GM19238 (cell line): ENCODE measurements at regions not wholly inside any gene's neighbourhood (a gene's known extent, or its start where the extent isn't known, plus 50 kb on each side); places are given as distances from the start of the nearest gene placed in this dataset.
A peak's percentile ranks its signal among the peaks of the same experiment; 100 is the strongest.

Source experiments
- DNase-seq: peaks from one replicate; pipeline ENCODE4 v3.0.0; 2011; ENCODE audit warnings: low spot score; ENCODE audit not compliant: insufficient read length

DNA sequence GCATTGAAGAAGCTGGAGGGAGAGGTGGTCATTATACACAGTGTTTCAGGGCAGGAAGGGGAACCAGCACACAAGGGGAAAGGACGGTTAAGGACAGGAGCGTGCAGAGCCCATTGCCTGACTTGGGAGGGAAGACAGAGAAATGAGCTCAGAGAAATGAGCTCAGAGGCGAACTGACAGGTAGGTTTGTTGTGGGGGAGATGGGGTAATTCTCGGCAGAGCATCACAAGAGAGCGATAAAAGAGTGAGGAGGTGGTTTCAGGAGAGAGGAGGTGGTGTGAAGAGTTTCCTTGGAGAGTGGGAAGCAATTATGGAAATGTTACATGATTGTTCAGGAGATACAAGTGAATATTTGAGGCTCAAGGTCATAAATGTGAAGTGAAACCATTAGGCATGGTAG, 61.0 kb downstream of the MRGPRX1 start:
- DNase-seq, result no peak

DNA sequence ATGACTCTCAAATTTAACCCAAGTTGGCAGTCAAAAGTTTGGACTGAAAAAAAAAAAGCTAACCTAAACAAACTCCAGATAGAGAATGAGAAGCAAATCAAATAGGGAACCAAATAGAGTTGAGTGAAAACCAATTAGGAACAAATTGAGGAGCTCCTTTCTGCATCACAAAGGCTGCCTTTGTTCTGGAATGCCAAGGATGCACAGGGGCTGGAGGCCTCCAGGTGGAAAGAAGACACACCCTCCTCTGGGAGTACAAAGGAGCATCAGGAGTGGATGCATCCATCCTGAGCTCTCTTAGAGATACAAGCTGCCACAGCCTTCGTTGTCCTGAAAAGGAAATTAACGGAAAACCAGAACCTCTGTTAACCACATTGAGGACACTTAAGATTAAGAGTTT, 73.3 kb downstream of the MRGPRX1 start:
- DNase-seq, result no peak

DNA sequence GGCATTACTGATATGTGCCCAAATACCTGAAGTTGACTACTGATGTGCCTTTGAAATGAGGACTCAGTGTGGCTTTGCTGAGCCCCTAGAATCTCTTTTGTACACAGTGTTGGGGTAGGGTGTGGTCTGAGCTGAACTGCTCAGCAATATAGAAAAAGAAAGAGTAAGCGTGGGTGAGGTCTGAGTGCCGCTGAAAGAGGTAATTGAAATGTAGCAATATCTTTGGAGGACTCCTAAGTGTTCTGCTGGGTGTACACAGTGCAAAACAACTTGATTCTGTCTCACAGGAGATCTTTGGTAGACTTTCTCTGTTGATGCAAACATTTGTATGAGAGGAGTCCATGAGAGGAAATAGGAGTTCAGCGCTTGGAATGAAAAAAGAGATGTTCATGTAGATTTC, 73.7 kb upstream of the PTPN5 start:
- DNase-seq, result no peak

DNA sequence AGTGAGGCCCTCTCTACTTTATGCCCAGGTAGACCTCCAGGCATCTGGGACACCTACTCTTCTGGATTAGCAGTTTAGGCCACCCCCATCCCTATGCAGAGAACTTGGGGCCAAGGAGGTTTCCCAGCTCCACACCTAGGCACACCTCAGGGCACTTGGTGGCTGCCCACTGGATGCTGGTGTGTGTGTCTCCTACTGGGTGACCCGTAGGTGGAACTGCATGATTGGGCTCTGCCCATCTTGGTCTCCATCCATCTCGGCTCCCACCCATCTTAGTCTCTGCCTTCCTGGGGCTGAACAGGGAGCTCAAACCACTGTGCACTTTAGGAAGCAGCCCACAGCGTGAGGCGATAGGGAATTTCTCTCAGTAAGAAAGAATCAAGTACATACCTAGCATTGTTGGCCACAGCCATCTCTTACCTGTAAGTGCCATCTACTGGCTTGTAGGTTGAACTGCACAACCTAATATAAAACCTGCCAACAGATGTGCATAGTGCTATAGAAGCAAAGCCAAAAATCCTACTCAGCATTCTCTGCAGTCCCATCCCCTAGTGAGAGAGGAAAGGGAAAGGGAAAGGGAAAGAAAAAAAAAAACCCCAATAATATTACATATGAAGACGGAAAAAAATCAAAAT, 61.6 kb upstream of the PTPN5 start:
- DNase-seq, result no peak

DNA sequence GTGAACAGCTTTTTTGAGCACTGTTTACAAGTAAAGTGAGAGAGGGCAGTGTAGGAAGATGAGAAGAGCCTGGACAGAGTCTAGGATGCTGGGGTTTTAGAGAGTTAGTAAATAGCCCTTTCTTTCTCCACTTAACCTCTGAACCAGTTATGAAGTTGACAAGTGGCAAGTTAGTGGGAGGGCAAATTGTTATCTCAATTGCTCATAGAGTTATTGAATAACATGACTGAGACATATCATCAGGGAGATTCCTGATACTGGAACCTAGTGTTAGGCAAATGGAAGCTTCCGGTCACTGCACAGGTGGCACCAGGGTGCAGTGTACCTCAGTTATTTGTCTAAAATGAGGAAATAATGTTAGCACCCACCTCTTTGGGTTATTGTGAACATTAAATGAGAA, 57.8 kb upstream of the PTPN5 start:
- DNase-seq, result no peak

DNA sequence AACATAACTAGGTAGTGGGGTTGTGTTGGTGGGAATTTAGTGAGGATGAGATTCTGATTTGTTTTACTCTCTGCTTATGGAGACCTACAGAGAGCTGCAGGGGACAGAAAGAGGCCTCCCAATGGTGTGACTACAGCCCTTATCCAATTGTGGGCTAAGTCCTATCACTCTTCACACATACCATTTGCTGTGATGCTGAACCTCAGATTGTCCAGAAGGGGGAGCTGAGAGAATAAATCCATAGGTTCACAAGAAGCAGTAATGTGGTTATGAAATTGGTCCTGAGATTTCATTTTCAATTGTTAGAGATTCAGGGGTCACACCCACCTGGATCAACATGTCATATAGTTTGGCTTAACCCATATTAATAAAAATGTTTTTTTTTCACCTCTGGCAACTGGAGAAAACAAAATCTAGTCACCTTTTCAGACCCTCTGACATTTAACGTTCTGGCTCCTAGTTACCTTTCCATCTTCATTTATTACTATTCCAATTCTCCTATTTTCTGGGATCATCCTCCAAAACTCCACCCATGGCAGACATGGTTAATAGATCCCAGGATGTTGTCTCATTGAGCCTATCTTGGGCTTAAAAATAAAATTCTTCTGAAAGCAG, 53.3 kb upstream of the PTPN5 start:
- DNase-seq, result peak; percentile 8
